DMS53 treated with DMSO at 0.1 percent for 48 hours (cell line): ENCODE measurements at regions not wholly inside any gene's neighbourhood (a gene's known extent, or its start where the extent isn't known, plus 50 kb on each side); places are given as distances from the start of the nearest gene placed in this dataset.
"Not testable (repeated sequence)": the region's sequence is repeated elsewhere in the genome, so short reads cannot be mapped to it uniquely, and the experiment has no call there.

Experiments used
- DNase-seq: peaks from one replicate; lab custom pipeline; 2025; ENCODE audit not compliant: unreplicated experiment; lab: John Stamatoyannopoulos, UW

- no peak for DNase-seq
These were observed 398.8 kb upstream of the KLF6 start for GRCh38 chr10:4183761-4184261.

- no peak for DNase-seq
These were observed 396.6 kb upstream of the KLF6 start for GRCh38 chr10:4181621-4182049.

GRCh38 chr10:4181081-4181480, 396.1 kb upstream of the KLF6 start:
- no peak for DNase-seq

GRCh38 chr10:4177791-4178190, 392.8 kb upstream of the KLF6 start:
- DNase-seq = no peak

GRCh38 chr10:4176500-4177281, 391.7 kb upstream of the KLF6 start:
- DNase-seq = no peak

GRCh38 chr10:4174197-4174596, 389.2 kb upstream of the KLF6 start:
- no peak for DNase-seq

- DNase-seq = no peak
These were observed 385.8 kb upstream of the KLF6 start for GRCh38 chr10:4170633-4171314.

GRCh38 chr10:4170181-4170580, 385.2 kb upstream of the KLF6 start:
- no peak for DNase-seq

- DNase-seq = no peak
These were observed 384.4 kb upstream of the KLF6 start for GRCh38 chr10:4169448-4169847.

- no peak for DNase-seq
These were observed 382.2 kb upstream of the KLF6 start for GRCh38 chr10:4167216-4167615.

GRCh38 chr10:4162571-4163286, 377.7 kb upstream of the KLF6 start:
- DNase-seq = no peak

GRCh38 chr10:4159173-4159572, 374.2 kb upstream of the KLF6 start:
- no peak for DNase-seq

GRCh38 chr10:4154191-4154715, 369.2 kb upstream of the KLF6 start:
- DNase-seq = no peak

GRCh38 chr10:4151466-4151865, 366.5 kb upstream of the KLF6 start:
- DNase-seq = no peak

GRCh38 chr10:4150676-4151075, 365.7 kb upstream of the KLF6 start:
- DNase-seq = no peak

- not testable (repeated sequence) for DNase-seq
These were observed 364.5 kb upstream of the KLF6 start for GRCh38 chr10:4149460-4149859.

- DNase-seq = no peak
These were observed 362.2 kb upstream of the KLF6 start for GRCh38 chr10:4147245-4147644.

GRCh38 chr10:4144817-4145216, 359.8 kb upstream of the KLF6 start:
- no peak for DNase-seq

GRCh38 chr10:4141471-4141870, 356.5 kb upstream of the KLF6 start:
- DNase-seq = no peak

GRCh38 chr10:4138146-4138721, 353.2 kb upstream of the KLF6 start:
- no peak for DNase-seq

GRCh38 chr10:4137299-4137698, 352.3 kb upstream of the KLF6 start:
- no peak for DNase-seq
